ENCODE measurements at regions not wholly inside any gene's neighbourhood (a gene's known extent, or its start where the extent isn't known, plus 50 kb on each side); places are given as distances from the start of the nearest gene placed in this dataset.
"Not testable (repeated sequence)": the region's sequence is repeated elsewhere in the genome, so short reads cannot be mapped to it uniquely, and the experiment has no call there.

DNA sequence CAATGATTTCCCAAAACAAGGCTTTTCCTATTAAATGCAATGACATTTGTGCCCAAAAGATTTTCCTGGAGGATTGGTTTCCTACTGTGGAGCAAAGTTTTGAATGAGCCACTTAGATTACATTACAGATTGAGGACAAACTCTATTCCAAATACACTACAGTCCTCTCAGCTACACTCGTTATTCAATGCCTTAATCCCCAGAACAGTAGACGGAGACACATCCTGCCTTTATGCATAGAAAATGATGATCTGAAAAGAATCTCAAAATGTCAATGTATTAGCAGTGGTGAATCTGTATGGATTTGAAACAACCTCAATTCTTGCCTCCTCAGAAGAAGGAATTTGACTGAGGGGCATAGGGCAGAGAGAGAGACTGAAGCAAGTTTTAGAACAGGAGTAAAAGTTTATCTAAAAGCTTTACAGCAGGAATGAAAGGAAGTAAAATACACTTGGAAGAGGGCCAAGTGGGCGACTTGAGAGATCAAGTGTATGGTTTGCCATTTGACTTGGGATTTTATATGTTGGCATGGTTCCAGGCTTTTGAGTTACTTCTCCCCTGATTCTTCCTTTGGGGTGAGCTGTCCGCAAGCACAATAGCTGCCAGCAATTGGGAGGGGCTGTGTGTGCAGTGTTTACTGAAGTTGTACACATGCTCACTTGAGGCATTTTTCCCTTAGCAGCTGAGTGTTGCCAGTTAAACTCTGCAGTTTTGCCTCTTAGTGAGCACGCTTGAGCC lies 891.9 kb upstream of the MBL2 start:
- no peak for DNase-seq (ENCODE audit: low read depth, low spot score)

DNA sequence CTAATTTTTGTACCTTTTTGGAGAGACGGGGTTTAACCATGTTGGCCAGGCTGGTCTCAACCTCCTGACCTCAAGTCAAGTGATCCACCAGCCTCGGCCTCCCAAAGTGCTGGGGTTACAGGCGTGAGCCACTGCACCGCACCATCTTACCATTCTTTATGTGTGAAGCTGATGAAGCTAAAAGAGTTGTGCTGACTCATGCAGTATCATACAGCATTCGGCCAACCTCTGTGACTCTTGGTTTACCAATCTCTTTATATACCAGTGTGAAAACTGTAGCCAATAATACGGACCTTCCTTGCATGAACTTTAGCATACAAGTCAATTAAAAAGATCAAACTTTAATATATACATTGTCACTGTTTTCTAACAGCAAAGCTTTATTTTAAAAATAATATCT lies 878.2 kb upstream of the MBL2 start:
- no peak for DNase-seq (ENCODE audit: low read depth, low spot score)

DNA sequence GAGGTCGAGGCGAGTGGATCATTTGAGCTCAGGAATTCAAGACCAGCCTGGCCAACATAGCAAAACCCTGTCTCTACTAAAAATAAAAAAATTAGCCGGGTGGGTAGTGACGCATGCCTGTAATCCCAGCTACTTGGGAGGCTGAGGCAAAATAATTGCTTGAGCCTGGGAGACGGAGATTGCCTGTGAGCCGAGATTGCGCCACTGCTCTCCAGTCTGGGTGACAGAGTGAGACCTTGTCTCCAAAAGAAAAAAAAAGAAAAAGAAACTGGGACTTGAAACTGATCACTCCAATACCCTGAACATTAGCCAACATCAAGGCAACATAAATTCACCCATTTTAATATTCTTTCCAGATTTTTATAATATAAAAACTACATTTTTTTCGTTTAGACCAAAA lies 874.6 kb upstream of the MBL2 start:
- DNase-seq (ENCODE audit: low read depth, low spot score) = not testable (repeated sequence)

DNA sequence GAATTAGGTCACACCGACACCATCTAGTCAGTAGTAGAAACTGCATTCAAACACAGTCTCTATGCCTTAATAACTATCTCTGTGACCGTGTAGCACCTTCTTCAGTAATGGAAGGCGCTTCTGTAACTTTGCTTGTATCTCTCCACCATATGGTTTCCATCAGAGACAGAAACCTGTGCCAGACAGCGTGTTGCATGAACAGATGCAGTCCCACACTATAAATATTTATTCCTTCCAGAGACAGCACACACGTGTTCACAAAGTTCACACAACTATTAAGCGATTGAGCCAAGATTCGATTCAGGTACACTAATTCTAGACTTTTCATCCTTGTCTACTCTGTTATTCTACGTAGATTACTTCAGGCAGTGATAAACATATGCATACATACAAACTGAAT lies 873.9 kb upstream of the MBL2 start:
- DNase-seq (ENCODE audit: low read depth, low spot score) = no peak

DNA sequence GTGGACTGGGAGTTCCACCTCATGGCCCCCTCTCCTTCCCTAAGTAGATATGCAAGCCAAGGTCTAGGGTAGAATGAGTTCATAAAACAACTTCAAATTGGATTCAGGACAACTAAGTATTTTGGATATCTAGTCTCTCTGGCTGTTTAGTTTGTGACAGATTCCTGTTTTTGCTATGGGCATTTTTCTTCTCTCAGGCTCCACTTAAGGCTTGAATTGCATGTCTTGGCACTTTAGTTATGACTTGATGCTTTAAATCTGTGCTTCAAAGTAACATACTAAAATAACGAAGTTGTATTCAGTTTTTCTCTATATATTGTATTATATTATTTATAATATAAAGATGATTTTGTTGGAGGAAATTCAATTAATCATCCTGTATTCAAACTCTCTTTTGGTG lies 873.4 kb upstream of the MBL2 start:
- DNase-seq (ENCODE audit: low read depth, low spot score) = no peak

DNA sequence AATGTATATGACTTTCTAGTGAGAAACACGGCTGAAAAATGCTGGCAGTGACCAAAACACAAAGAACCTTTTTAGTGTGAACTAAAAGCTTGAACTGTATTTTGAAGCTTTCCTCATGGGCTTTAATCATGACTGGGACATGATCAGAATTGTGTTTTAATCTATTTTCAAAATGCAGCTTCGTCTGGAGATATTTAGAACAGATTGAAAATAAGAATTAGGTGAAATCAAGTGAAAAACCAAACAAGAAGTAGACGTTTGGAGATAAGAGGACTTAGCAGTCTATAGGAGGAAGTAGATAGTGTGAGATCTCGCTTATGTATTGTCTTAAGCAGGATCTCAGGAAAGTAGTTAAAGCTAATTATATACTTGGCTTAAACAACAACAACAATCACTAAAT lies 865.4 kb upstream of the MBL2 start:
- DNase-seq (ENCODE audit: low read depth, low spot score) = no peak

DNA sequence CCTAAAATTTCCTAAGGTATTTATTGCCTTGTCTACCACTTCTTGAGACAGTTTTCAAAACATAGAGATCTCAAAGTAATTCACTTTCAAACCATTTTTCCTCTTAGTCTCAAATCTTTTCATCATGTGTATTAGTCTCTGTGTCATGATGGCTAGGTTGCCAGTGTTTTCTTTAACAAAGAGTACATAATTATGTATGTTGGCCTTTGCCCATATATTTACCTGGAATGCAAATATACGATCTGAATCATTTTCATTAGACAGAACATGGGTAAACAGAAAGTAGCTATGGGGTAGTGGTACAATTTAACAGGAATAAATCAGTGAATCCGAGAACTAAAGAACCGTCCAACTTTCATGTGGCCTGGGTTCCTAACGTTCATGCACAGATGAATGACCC lies 852.1 kb upstream of the MBL2 start:
- DNase-seq (ENCODE audit: low read depth, low spot score) = no peak

DNA sequence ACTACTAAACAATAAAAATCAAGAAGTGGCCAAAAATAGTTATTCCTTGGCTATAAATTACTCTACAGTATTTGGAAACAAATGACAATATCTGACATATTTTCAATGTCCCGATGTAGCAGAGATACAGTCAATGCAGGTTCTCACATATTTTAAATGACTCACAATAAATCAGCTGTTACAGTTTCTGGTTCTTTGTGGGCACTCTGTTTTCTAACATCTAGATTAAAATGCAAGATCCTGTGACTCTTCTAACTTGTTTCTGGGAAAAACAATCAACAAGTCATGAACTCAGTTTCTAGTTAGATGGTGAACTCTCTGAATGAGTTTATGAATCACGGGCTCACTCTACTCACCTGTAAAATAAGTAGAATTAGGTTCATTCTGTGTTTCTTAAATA lies 849.6 kb upstream of the MBL2 start:
- no peak for DNase-seq (ENCODE audit: low read depth, low spot score)

DNA sequence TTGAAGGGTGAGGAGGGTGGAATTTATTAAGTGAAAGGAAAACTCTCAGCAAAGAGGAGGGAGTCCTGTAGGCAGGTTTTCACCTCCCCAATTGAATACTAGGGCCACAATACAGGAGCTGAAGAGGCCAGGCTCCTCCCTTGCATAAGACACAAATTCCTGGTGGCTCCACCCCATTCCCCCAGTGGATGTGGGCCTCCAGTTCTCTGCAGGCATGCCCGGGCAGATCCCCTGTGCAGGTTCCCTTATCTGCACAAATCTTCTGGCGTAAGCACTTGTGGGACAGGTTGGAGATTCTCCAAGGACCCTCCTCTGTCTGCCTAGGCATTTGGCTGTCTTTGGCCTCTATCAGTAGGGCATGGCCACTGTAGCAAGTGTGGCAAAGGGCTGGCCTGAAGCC lies 847.1 kb upstream of the MBL2 start:
- no peak for DNase-seq (ENCODE audit: low read depth, low spot score)

DNA sequence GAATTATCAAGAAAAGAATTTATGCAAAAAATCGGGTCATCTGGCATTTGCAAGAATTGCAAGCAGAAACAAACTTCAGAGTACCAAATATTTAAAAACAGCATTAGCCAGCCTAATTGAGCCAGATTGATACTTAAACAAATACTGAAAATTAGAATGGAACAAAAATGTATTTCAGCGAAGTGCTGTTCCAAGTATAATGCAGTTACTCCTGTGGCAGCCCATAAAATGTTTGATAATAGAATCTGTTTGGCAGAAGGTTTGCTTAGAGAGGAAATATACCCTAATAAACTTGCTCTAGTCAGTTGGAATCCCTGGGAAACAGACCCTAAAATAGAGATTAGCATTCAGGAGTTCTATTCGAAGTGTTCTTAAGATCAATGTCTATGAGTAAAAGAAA lies 835.1 kb upstream of the MBL2 start:
- DNase-seq (ENCODE audit: low read depth, low spot score) = no peak

DNA sequence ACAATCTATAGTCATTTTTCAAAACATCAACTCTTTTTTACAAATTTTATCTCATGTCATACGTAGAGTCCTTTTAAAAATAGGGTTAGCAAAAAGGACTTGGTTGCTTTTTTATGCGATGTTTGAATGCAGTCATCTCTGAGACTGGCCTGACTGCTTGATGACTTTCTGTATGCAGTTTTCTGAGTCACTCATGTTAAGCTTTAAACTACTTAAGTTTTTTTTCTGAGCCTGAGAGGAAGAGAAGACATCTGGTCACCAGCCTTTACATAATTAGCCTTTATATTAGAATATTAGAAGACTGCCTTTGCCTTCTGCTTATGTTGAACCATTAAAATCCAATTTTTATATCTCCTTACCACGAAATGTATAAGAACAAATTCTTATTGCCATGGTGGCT lies 834.4 kb upstream of the MBL2 start:
- no peak for DNase-seq (ENCODE audit: low read depth, low spot score)

DNA sequence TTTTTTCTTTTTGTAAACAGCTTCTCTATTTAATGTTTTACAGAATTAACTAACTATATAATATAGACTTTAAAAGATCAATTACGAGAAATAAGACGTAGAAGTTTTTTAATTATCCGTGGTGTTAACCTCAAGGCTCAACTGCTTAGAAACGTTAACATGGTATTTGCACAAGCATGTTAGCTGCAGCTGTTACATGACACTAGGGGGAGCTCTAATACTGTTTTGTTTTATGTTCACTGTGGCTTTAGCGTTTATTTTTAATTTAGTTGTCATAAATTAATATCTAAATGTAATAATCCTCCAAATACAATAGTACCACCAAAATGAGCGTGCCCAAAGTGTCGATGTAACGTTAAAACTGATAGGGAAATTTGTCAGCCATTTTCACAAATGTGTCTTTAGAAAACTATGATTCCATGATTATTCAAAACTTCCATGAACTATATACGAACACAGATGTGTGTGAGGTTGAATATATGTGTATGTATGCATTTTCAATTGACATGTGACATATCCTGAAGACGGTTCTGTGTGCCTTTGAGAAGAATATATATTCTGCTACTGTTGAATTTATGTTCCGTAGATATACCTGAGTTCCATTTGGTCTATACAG lies 828.8 kb upstream of the MBL2 start:
- DNase-seq (ENCODE audit: low read depth, low spot score) = no peak

DNA sequence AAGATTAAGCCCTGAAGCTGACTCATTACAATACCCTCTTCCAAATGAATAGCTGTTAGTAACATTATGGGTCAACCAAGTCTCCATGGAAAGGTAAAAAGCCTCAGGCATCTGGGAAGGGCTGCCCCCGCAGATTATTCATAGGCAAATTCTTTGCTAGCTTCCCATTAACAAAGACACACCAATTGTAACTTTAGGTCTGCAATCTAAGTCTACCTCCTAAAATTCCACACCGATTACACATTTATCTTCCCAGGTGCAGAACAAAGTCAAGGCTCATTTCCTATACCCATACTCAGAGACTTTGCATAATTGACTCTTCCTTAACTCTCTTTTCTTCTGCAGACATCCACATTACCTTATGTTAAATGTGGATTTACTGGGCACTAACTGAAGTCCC lies 826.3 kb upstream of the MBL2 start:
- DNase-seq (ENCODE audit: low read depth, low spot score) = no peak

DNA sequence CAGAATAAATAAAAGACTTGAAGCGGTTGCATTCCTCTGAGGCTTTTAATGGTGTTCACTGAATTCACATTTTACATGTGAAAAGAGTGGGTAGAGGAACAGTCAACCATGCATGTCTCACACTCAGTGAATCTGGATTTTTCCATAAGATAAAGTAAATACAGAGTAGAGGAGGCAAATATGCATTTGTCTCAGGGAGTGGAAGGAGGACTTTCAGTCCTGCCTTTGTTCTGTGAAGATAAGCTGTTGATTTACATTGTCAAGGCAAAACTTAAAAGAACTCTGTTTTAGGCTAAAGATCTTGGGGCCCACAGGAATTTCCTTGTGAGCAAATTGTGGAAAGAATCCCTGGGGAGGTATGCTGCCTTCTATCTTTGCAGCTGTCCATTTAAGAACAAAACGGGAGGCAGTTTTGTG lies 825.3 kb upstream of the MBL2 start:
- no peak for DNase-seq (ENCODE audit: low read depth, low spot score)

DNA sequence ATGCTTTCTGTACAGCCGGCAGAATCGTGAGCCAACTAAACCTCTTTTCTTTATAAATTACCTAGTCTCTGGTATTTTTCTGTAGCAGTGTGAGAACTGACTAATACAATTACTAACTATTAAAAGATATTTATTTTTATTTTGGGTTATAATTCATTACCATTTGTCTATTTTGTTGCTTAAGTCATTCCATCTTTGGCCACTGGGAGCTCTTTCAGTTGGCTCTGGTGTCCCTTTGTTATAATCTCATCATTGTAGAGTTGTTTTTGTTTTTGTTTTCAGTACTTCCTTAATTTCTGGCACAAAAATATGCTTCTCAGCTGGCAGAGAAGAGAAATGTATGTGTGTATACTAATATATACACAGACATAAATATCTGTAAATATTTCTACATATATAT lies 807.9 kb upstream of the MBL2 start:
- DNase-seq (ENCODE audit: low read depth, low spot score) = no peak

DNA sequence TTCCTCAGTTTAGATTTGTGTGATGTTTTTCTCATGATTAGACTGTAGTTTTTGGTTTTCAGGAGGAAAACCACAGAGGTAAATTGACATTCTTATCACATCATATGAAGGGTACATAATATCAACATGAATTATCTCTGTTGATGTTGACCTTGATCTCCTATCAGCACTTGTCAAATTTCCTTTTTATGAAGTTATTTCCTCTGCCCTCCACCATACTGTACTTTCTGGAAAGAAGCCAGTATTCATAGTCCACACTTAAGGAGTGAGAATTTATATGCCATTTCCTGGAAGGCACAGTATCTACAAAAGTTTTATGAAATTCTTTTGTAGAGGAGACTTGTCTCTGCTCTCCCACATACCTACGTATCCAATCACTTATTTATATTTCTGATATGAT lies 807.2 kb upstream of the MBL2 start:
- no peak for DNase-seq (ENCODE audit: low read depth, low spot score)

DNA sequence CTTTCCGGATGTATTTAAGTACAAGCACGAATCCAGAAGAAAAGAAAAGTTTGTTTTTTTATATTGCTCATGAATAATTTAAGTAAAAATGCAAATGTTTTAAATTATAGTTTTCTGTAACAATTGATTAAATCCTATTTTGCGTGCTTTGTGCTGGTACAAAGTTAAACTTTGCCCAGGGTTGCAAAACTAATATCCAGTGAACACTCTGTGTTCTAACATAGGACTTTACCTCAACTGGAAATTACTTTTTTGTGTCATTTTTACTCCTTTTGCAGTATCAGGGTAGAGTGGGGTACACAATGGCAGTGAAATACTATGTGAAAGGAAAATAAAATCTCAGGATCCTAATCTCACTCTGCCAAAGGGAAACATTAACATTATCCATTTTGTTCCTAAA lies 801.4 kb upstream of the MBL2 start:
- no peak for DNase-seq (ENCODE audit: low read depth, low spot score)

DNA sequence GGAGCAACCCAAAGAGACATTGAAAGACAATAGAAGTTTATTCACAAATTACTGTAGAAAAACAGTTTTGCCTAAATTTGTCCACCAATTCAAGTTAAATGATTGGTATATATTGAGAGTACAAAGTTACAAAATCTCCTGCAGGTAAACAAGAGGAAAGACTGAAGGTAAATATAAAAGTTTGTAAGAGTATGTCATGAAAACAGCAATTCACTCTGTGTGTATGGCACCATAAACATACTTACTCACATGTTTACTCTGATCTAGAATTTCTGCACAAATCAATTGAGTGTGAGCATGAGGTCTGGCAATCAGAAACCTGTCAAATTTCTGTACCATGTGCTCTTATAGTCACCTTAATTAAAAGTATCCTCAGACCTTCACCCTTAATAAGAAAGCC lies 800.9 kb upstream of the MBL2 start:
- DNase-seq (ENCODE audit: low read depth, low spot score) = no peak

DNA sequence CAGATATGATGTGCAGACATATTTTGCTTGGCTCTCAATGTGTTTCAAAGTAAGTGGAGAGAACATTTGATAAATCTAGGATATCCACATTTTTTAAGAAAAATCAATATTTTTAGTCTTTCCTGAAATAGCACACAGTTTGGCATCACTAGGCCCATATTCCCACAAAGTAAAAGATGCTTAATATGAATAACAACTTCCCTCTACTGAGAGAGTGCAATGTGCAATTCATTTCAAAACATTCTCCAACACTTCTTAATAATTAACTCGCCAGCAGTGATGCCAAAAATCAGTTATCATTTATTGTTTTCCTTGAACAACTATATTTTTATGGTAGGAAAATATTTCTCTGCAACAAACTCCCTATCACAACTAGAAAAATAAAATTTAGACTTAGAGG lies 800.2 kb upstream of the MBL2 start:
- DNase-seq (ENCODE audit: low read depth, low spot score) = no peak

DNA sequence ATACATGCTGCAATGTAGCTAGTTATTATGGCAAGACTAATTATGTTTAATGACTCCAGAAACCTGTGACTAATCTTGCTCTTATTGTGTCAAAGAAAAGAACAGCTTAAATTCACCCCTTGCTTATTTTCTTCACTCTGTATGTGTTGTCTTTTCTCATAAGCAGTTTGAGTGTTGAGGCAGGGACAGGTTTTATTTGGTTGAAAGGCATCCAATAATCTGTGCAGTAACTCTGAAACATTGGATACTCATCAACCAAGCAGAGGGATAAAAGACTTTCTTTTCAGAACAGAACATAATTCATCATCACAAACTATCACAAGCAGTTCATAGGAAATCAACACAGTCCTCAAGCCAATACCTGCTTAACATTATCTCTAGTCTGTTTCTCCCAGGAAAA lies 797.6 kb upstream of the MBL2 start:
- no peak for DNase-seq (ENCODE audit: low read depth, low spot score)

DNA sequence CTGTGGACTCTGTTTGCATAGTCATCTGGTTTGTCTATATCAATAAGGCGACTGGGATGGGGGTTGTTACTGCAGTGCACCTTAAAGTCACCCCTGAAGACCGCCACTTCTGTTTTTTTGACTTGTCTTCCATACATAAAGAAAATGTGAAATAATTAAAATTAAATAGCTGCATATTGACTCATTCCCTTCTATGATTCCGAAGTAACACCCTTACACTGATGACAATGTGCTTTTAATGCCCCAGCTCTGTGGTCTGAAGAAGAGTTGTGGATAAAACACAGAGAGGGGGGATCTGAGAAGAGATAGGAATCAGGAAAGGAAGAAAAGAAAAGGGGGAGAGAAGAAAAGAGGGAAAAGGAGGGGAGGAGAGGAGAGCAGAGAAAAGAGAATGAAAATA lies 796.9 kb upstream of the MBL2 start:
- no peak for DNase-seq (ENCODE audit: low read depth, low spot score)

DNA sequence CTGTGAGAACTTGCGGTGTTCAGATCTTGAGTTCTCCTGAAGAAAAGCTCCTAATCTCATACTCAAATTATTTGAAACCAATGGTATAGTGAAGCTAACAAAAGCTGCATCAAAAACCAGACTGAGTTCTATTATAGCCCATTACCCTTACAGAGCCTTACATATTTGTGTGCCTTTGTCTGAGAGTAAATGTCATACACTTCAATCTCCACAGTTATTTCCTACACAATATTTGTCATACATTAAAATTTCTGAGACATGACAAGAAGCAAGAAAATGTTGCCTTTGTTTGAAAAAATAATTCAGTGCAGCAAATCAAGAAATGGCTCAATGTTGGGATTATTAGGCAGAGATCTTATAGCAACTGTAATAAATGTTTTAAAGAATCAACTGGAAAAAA lies 776.1 kb upstream of the MBL2 start:
- DNase-seq (ENCODE audit: low read depth, low spot score) = no peak

DNA sequence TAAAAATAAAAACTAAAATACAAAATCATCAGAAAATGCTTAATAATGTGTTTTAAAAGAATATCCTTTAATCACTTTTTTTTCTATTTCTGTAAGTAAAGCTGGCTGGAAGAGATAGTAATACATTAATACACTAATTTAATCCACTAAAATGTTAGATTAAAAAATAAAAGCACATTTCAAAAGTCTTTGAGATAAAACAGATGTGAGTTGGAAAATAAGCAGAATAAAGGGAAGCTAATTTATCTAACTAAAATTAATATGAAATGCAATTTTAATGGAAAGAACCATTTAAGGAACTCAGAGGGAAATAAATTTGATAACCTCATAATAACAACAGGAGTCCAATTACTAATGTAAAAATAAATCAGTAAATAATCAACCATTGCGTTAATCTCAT lies 774.8 kb upstream of the MBL2 start:
- DNase-seq (ENCODE audit: low read depth, low spot score) = no peak

DNA sequence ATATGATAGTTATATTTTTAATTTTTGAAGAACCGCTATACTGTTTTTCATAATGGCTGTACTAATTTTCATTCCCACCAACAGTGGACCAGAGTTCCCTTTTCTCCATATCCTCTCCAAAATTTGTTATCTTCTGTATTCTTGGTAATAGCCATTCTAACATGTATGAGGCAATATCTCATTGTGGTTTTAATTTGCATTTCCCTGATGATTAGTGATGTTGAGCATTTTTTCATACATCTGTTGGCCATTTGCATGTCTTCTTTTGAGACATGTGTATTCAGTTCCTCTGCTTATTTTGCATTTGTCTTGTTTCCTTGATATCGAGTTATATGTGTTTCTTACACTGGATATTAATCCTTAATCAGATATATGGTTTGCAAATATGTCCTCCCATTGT lies 770.8 kb upstream of the MBL2 start:
- no peak for DNase-seq (ENCODE audit: low read depth, low spot score)

All from brain pericyte (primary cell).